GM15510 (cell line): ENCODE measurements at regions not wholly inside any gene's neighbourhood (a gene's known extent, or its start where the extent isn't known, plus 50 kb on each side); places are given as distances from the start of the nearest gene placed in this dataset.

ENCODE experiments used
- POLR2A ChIP-seq: IDR thresholded peaks from 3 replicates; pipeline ENCODE4 v1.6.1; 2011; ENCODE audit warnings: borderline replicate concordance; ENCODE audit not compliant: insufficient read length; ENCODE audit errors: extremely low read depth

GRCh38 chr22:48702573-48703264, 1125.0 kb downstream of the BRD1 start:
- TF ChIP-seq POLR2A: no peak

GRCh38 chr22:48701296-48702030, 1126.2 kb downstream of the BRD1 start:
- TF ChIP-seq POLR2A: no peak

GRCh38 chr22:48700566-48701295, 1126.9 kb downstream of the BRD1 start:
- TF ChIP-seq POLR2A: no peak

- no peak for TF ChIP-seq POLR2A
Measured at GRCh38 chr22:48700180-48700565, 1127.5 kb downstream of the BRD1 start.

DNA sequence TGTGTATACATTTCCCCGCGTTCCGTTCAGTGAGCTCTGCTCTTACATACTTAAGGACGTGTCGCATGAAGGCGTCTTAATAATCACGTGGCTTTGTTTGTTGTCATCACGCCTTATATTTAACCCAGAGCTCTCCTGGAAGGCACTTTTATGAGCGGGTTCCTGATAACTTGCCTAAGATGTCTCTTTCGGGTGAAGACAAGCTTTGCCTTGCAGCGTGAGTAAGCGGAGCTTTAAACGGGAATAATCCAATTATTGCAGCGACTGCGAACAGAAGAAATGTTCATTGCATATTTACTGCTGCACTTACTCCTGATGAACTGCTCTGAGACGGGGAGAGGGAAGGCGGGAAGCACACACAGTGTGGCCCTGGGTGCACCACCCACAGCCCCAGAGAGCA, 1128.2 kb downstream of the BRD1 start:
- no peak for TF ChIP-seq POLR2A

GRCh38 chr22:48698618-48699017, 1129.1 kb downstream of the BRD1 start:
- TF ChIP-seq POLR2A: no peak

- no peak for TF ChIP-seq POLR2A
Measured at GRCh38 chr22:48697694-48698276, 1129.9 kb downstream of the BRD1 start.

DNA sequence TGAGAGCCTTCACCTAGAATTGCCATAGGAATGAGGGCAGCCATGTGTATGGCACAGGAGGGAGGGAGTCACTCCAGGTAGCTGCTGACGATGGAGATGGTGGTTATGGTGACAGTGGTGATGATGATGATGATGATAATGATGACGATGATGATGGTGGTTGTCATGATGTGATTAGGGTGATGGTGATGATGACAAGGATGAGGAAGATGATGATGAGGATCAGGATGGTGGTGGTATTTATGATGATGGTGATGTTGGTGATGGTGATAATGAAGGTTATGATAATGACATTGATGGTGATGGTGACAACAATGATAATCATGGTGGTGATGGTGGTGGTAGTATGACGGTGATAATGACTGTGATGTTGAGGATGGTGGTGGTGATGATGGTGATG, 1130.5 kb downstream of the BRD1 start:
- TF ChIP-seq POLR2A: no peak

DNA sequence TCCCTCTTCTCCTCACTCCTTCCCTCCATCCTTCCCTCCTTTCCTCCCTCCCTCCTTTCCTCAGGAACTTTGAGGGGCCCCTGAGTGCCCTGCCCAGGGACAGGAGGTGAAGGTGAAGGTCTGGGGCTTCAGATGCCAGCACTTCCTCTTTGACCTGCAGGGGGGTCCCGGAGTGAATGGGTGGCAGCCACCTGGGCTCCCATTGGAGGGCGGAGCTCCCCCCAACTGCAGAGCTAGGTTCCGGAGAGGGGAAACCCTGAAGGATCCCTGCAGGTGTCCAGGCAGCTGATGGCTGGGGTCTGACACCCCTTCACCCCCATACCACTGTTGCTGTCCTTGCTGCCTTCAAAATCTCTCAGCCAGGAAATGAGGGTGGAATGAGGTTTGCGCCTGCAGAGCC, 1131.3 kb downstream of the BRD1 start:
- TF ChIP-seq POLR2A: no peak

GRCh38 chr22:48695731-48696305, 1131.9 kb downstream of the BRD1 start:
- no peak for TF ChIP-seq POLR2A

GRCh38 chr22:48695251-48695650, 1132.4 kb downstream of the BRD1 start:
- TF ChIP-seq POLR2A: no peak

DNA sequence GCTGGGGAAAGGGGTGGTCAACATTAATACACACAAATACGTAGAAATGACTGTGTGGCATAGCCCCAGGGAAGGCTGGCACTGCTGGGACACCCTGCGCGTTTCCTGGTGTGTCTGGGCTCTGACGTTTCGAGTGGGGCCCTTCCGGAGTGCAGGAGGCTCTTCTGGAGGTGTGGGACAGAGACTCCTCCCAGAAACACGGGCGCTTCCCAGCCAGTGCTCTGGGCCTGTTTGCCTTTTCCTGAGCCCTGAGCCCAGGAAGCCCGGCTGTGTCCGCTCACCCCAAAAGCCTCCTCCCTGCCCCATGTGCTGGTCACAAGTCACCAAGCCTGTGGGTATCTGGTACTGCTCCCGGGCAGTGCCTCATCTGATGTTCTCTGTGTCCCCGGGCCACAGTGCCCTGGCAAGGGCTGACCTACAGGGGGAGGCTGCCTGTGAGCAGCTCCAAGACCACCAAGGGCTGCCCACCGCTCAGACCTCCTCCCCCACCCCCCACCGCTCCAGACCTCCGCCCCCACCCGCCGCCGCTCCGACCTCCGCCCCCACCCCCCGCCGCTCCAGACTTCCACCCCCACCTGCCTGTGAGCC, 1133.3 kb downstream of the BRD1 start:
- TF ChIP-seq POLR2A: no peak

DNA sequence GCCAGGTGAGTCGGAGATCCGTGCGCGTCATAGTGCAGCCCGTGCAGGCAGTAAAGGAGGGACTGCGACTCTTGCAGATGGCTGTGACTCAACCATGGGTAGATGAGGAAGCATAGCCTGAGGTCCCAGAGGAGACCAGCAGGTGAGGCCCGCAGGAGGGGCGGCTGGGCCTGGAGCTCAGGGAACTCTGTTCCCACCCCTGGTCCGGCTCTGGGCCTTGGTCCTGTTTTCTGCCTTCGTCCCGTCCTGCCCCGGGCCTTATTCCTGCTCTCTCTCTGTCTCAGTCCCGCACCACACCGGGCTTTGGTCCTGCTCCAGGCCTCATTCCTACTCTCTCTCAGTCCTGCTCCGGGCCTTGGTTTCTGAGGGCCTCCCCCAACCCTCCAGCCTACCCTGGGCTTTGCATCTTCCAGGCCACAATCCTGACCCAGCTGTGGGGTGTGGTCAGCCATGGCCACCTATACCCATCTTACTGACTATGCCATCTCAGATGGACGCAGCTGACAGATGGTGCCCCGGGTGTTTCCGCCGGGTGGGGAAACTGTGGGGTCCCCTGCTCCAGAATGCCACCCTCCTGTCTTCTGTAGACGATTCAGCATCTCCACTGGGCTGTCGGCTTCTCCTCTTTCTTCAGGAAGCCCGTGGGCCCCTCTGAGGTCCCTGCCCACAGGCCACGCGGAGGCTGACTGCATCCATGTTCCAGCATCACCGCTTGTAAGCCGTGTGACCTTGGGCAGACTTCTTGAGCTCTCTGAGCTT, 1134.1 kb downstream of the BRD1 start:
- TF ChIP-seq POLR2A: no peak

GRCh38 chr22:48692734-48693376, 1134.8 kb downstream of the BRD1 start:
- no peak for TF ChIP-seq POLR2A

DNA sequence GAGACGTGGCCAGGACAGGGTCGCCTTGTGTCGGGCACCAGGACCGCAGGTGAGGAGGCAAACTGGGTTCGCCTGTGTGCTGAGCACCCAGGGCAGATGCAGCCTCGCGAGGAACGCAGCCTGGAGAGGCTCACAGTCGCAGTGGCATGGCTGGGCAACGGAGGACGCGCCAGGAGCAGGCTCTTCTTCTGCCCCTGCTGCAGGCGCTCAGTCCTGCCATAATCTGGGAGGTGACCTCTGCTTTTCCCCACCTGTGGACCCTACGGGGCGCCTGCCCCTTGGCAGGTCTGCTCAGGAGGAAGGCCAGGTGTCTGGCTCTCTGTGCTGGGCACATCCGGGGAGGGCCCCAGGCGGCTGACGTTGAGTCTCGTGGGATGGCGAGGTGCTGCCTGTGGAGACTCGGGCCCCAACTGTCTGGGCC, 1136.2 kb downstream of the BRD1 start:
- TF ChIP-seq POLR2A: no peak
